K562 (cell line): ENCODE measurements at regions not wholly inside any gene's neighbourhood (a gene's known extent, or its start where the extent isn't known, plus 50 kb on each side); places are given as distances from the start of the nearest gene placed in this dataset.
"Not testable (repeated sequence)": the region's sequence is repeated elsewhere in the genome, so short reads cannot be mapped to it uniquely, and the experiment has no call there.

ENCODE experiments used
- EP300 ChIP-seq: IDR thresholded peaks from 2 replicates; pipeline ENCODE4 v1.6.1; 2012; ENCODE audit warnings: low read length, improper control_type of control experiment
- POLR2AphosphoS5 ChIP-seq: IDR thresholded peaks from 2 replicates; pipeline ENCODE4 v1.6.1; 2011; ENCODE audit warnings: mild to moderate bottlenecking, low read depth, low read length, moderate library complexity; ENCODE audit not compliant: control insufficient read depth, insufficient read depth
- SREBF1 ChIP-seq: fragments of 150-350 bp; IDR thresholded peaks from 2 replicates; pipeline ENCODE4 v1.6.1; 2014; ENCODE audit warnings: antibody characterized with exemption, low read depth, low read length, borderline replicate concordance
- TAL1 ChIP-seq: fragments of 450-650 bp; IDR thresholded peaks from 2 replicates; pipeline ENCODE4 v1.6.1; 2016; ENCODE audit warnings: mild to moderate bottlenecking
- TARDBP ChIP-seq: fragments of 450-650 bp; IDR thresholded peaks from 2 replicates; pipeline ENCODE4 v1.6.1; 2016
- ZBTB8A ChIP-seq: fragments of 450-650 bp; IDR thresholded peaks from 2 replicates; pipeline ENCODE4 v1.6.1; 2018; ENCODE audit warnings: mild to moderate bottlenecking, moderate library complexity; ENCODE audit not compliant: partially characterized antibody
- ZKSCAN1 ChIP-seq: fragments of 150-350 bp; IDR thresholded peaks from 2 replicates; pipeline ENCODE4 v1.6.1; 2016; ENCODE audit warnings: low read depth, low read length
- ZNF778 ChIP-seq: fragments of 450-650 bp; formaldehyde crosslinking; IDR thresholded peaks from 2 replicates; pipeline ENCODE4 v1.4.0; 2020; ENCODE audit warnings: mild to moderate bottlenecking, moderate library complexity
- TF ChIP-seq, protein P1 (sequence below), 3 experiments: IDR thresholded peaks in 2 of 3; conservative IDR thresholded peaks in 1 of 3; 2 replicates each; pipeline ENCODE4 v1.5.1; 2011 to 2012; ENCODE audit warnings: low read length in 3 of 3, mild to moderate bottlenecking in 3 of 3, control low read depth in 2 of 3, improper control_type of control experiment in 1 of 3, inconsistent platforms in 1 of 3, low read depth in 1 of 3, mixed read lengths in 1 of 3, moderate library complexity in 1 of 3; ENCODE audit not compliant: insufficient read depth in 2 of 3

DNA sequence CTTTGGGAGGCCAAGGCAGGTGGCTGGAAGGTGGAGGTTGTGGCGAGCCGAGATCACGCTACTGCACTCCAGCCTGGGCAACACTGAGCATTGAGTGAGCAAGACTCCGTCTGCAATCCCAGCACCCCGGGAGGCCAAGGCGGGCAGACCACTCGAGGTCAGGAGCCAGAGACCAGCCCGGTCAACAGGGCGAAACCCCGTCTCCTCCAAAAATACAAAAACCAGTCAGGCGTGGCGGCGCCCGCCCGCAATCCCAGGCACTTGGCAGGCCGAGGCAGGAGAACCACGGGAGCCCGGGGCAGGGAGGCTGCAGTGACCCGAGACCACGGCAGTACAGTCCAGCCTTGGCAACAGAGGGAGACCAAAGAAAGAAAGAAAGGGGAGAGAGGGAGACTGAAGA lies 83.5 kb upstream of the TFPI start:
- TF ChIP-seq SREBF1, ZBTB8A, ZKSCAN1, TAL1, POLR2AphosphoS5, TARDBP, ZNF778, EP300: not testable (repeated sequence)
- TF ChIP-seq, protein P1, sequence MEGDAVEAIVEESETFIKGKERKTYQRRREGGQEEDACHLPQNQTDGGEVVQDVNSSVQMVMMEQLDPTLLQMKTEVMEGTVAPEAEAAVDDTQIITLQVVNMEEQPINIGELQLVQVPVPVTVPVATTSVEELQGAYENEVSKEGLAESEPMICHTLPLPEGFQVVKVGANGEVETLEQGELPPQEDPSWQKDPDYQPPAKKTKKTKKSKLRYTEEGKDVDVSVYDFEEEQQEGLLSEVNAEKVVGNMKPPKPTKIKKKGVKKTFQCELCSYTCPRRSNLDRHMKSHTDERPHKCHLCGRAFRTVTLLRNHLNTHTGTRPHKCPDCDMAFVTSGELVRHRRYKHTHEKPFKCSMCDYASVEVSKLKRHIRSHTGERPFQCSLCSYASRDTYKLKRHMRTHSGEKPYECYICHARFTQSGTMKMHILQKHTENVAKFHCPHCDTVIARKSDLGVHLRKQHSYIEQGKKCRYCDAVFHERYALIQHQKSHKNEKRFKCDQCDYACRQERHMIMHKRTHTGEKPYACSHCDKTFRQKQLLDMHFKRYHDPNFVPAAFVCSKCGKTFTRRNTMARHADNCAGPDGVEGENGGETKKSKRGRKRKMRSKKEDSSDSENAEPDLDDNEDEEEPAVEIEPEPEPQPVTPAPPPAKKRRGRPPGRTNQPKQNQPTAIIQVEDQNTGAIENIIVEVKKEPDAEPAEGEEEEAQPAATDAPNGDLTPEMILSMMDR (IDR thresholded peaks at IDR 0.05 in 2 of 3, conservative IDR thresholded peaks at IDR 0.05 in 1 of 3; ENCODE audit: insufficient read depth in 2 of 3, low read depth in 1 of 3, low read length in 3 of 3): not testable (repeated sequence)
